HepG2 (cell line): ENCODE measurements at regions not wholly inside any gene's neighbourhood (a gene's known extent, or its start where the extent isn't known, plus 50 kb on each side); places are given as distances from the start of the nearest gene placed in this dataset.

ENCODE experiments used
- ATAC-seq: fragments of 200-7000 bp; cut with Tn5 transposase; 3 replicates; pipeline ENCODE4 v1.9.1; 2020; ENCODE audit warnings: mild to moderate bottlenecking, moderate library complexity
- BruUV-seq: library from RNA; stranded (reverse); fragments of 400-500 nt; replicated peaks from 2 replicates; lab custom pipeline; 2021; lab: Mats Ljungman, UMichigan
- CTCF ChIA-PET: fragments of 300-600 bp; formaldehyde crosslinking; extraction: SDS; loops from one replicate; lab custom pipeline; 2021; ENCODE audit warnings: low total read pairs, inconsistent platforms, low intra/inter-chr PET ratio; lab: Yijun Ruan, JAX
- POLR2A ChIA-PET: fragments of 350-600 bp; sonication (Branson Sonifier 250); formaldehyde crosslinking; loops from one replicate; lab custom pipeline; 2020; ENCODE audit warnings: antibody characterized with exemption, inconsistent platforms; lab: Yijun Ruan, JAX
- DNase-seq: peaks from one replicate; pipeline ENCODE4 v3.0.0-alpha.2; 2015; ENCODE audit warnings: low spot score
- FAIRE-seq: peaks from 3 replicates; lab custom pipeline; 2011; peaks lifted over from hg19 to GRCh38; lab: Jason Lieb, UNC
- H2AFZ ChIP-seq: one replicate; pipeline ENCODE4 v1.6.1; 2011; ENCODE audit warnings: low read length, inconsistent platforms
- H3K27ac ChIP-seq: fragments of 300-600 bp; 3 replicates; pipeline ENCODE4 v1.8.0; 2011; ENCODE audit warnings: mixed run types, mild to moderate bottlenecking, mixed read lengths, low read length, inconsistent platforms; ENCODE audit not compliant: insufficient read depth; ENCODE audit errors: extremely low read length
- H3K27me3 ChIP-seq, 2 experiments: fragments of 200-600 bp in 1 of 2; 2 replicates in 1 of 2; 3 replicates in 1 of 2; pipeline versions ENCODE4 v1.6.0 to v1.8.0; 2011; ENCODE audit warnings: low read length in 2 of 2, mild to moderate bottlenecking in 2 of 2, moderate library complexity in 2 of 2, inconsistent platforms in 1 of 2; ENCODE audit not compliant: insufficient read depth in 2 of 2, control insufficient read depth in 1 of 2
- H3K36me3 ChIP-seq, 2 experiments: fragments of 200-600 bp in 1 of 2; replicated peaks in 1 of 2; 2 replicates in 1 of 2; 3 replicates in 1 of 2; pipeline versions ENCODE4 v1.5.1 to v1.8.0; 2011; ENCODE audit warnings: low read length in 2 of 2, inconsistent platforms in 1 of 2; ENCODE audit not compliant: insufficient read depth in 2 of 2, control insufficient read depth in 1 of 2
- H3K4me1 ChIP-seq: 2 replicates; pipeline ENCODE4 v1.5.1; 2012; ENCODE audit warnings: low read length, inconsistent platforms; ENCODE audit not compliant: insufficient read depth
- H3K4me2 ChIP-seq: 2 replicates; pipeline ENCODE4 v1.6.0; 2011; ENCODE audit warnings: low read depth, low read length, inconsistent platforms
- H3K4me3 ChIP-seq, 3 experiments: fragments of 200-600 bp in 1 of 3; sonication (generic), shearing (Covaris generic) in 1 of 3; replicated peaks in 1 of 3; 2 replicates each; pipeline ENCODE4 v1.5.1; 2011 to 2016; ENCODE audit warnings: low read length in 3 of 3, inconsistent platforms in 2 of 3, low read depth in 2 of 3, mild to moderate bottlenecking in 2 of 3, control low read depth in 1 of 3, mixed read lengths in 1 of 3; ENCODE audit not compliant: insufficient read depth in 1 of 3
- H3K79me2 ChIP-seq: one replicate; pipeline ENCODE4 v1.6.1; 2011; ENCODE audit warnings: low read length, inconsistent platforms; ENCODE audit not compliant: insufficient read depth
- H3K9ac ChIP-seq: 2 replicates; pipeline ENCODE4 v1.6.0; 2011; ENCODE audit warnings: mild to moderate bottlenecking, low read depth, low read length, inconsistent platforms; ENCODE audit not compliant: insufficient read depth
- H3K9me3 ChIP-seq: 2 replicates; pipeline ENCODE4 v1.5.1; 2012; ENCODE audit warnings: mild to moderate bottlenecking, low read length
- H4K20me1 ChIP-seq: 2 replicates; pipeline ENCODE4 v1.6.0; 2011; ENCODE audit warnings: inconsistent platforms, mild to moderate bottlenecking, low read length, moderate library complexity; ENCODE audit not compliant: insufficient read depth
- FOXC1 ChIP-seq: sonication (generic); formaldehyde crosslinking; IDR thresholded peaks from 2 replicates; pipeline ENCODE4 v1.8.0; 2022; ENCODE audit warnings: mild to moderate bottlenecking, missing genetic modification reagents, borderline replicate concordance
- MEF2D ChIP-seq: sonication (generic); formaldehyde crosslinking; IDR thresholded peaks from 2 replicates; pipeline ENCODE4 v1.5.1; 2020; ENCODE audit warnings: mild to moderate bottlenecking, missing genetic modification reagents
- MXD1 ChIP-seq: sonication (generic); formaldehyde crosslinking; IDR thresholded peaks from 2 replicates; pipeline ENCODE4 v1.4.0; 2020; ENCODE audit warnings: mild to moderate bottlenecking, missing genetic modification reagents
- RARG ChIP-seq: sonication (generic); formaldehyde crosslinking; IDR thresholded peaks from 2 replicates; pipeline ENCODE4 v1.4.0; 2020; ENCODE audit warnings: low read depth, mild to moderate bottlenecking, missing genetic modification reagents
- REPIN1 ChIP-seq: sonication (generic); formaldehyde crosslinking; IDR thresholded peaks from 2 replicates; pipeline ENCODE4 v1.8.0; 2022; ENCODE audit warnings: missing genetic modification reagents, low read depth, mild to moderate bottlenecking, borderline replicate concordance
- TP53 ChIP-seq: sonication (generic); formaldehyde crosslinking; conservative IDR thresholded peaks from 2 replicates; pipeline ENCODE4 v1.4.0; 2020; ENCODE audit warnings: missing genetic modification reagents
- ZNF652 ChIP-seq: IDR thresholded peaks from 2 replicates; pipeline ENCODE4 v1.6.1; 2016; ENCODE audit warnings: low read depth, borderline replicate concordance
- ZNF713 ChIP-seq: sonication (generic); formaldehyde crosslinking; IDR thresholded peaks from 2 replicates; pipeline ENCODE4 v1.4.0; 2020; ENCODE audit warnings: mild to moderate bottlenecking, missing genetic modification reagents
- ZNF720 ChIP-seq: sonication (generic); formaldehyde crosslinking; IDR thresholded peaks from 2 replicates; pipeline ENCODE4 v1.4.0; 2020; ENCODE audit warnings: missing genetic modification reagents
- ZNF747 ChIP-seq: sonication (generic); formaldehyde crosslinking; IDR thresholded peaks from 2 replicates; pipeline ENCODE4 v1.8.1; 2023; ENCODE audit warnings: missing genetic modification reagents, mild to moderate bottlenecking, borderline replicate concordance
- ZNF75D ChIP-seq: sonication (generic); formaldehyde crosslinking; IDR thresholded peaks from 2 replicates; pipeline ENCODE4 v1.8.1; 2023; ENCODE audit warnings: missing genetic modification reagents, mild to moderate bottlenecking, borderline replicate concordance
- WGBS: methylation state at CpG from one replicate; pipeline ENCODE4 v1.1.6; 2017; ENCODE audit warnings: low lambda C conversion rate; 5-methylcytosine and 5-hydroxymethylcytosine counted together
- in situ Hi-C: cut with HindIII; loops from 2 replicates; pipeline ENCODE4 v1.10.0; 2017; ENCODE audit warnings: low pct_unique_long_range_greater_than_20kb; ENCODE audit not compliant: extremely low pct_ligation_motif_present
- intact Hi-C: fragments of 100-400 bp; cut with micrococcal nuclease; formaldehyde crosslinking; loops from one replicate; pipeline ENCODE4 v1.10.0; 2022; ENCODE audit not compliant: unreplicated experiment

DNA sequence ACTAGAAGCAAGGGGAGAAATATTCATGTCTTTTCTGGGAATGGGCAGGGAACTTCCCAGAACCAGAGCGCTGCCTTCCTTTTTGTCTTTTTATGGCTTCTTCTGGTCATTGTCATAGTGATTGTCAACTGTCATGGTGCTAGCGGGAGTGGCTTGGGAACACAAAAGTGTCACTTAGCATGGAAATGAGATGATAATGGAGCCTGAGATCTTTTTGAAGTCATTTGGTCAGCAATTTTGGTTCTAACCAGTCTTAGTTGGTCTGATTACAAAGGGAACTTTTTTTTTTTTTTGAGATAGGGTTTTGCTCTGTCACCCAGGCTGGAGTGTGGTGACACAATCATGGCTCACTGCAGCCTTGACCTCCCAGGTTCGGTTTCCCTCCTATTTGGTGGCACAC is 62.7 kb upstream of the RPH3A start:
- FAIRE-seq = no peak
- no TSS peak for BruUV-seq
- Histone ChIP-seq H3K4me1 (no peaks in the 10 kb centered on the region), H3K4me3 (no peak overlapping the region), H3K27me3 (peaks cover 0 to 4% of the 10 kb centered on the region in 2 experiments; a peak in 1 of 5 replicates), H4K20me1 (no peaks in the 10 kb centered on the region), H3K36me3 (no peaks in the 10 kb centered on the region), H3K9me3 (no peaks in the 10 kb centered on the region), H3K27ac (no peak overlapping the region), H3K79me2 (no peaks in the 10 kb centered on the region), H2AFZ (no peak overlapping the region), H3K9ac (no peak overlapping the region), H3K4me2 (no peak overlapping the region)
- in situ Hi-C loops = no loop called here
- 43% methylated on average over 3 of the region's 3 CpGs for WGBS
- TF ChIP-seq FOXC1 (no peak), MEF2D (CRISPR knock-in tag) (no peak), ZNF652 (CRISPR knock-in tag) (no peak), ZNF720 (CRISPR knock-in tag) (no peak), ZNF75D (no peak), TP53 (CRISPR knock-in tag) (no peak)
- no peak for ATAC-seq
- no peak for DNase-seq
- CTCF ChIA-PET = no interaction called here
- intact Hi-C loops = no loop called here
- POLR2A ChIA-PET = no interaction called here

DNA sequence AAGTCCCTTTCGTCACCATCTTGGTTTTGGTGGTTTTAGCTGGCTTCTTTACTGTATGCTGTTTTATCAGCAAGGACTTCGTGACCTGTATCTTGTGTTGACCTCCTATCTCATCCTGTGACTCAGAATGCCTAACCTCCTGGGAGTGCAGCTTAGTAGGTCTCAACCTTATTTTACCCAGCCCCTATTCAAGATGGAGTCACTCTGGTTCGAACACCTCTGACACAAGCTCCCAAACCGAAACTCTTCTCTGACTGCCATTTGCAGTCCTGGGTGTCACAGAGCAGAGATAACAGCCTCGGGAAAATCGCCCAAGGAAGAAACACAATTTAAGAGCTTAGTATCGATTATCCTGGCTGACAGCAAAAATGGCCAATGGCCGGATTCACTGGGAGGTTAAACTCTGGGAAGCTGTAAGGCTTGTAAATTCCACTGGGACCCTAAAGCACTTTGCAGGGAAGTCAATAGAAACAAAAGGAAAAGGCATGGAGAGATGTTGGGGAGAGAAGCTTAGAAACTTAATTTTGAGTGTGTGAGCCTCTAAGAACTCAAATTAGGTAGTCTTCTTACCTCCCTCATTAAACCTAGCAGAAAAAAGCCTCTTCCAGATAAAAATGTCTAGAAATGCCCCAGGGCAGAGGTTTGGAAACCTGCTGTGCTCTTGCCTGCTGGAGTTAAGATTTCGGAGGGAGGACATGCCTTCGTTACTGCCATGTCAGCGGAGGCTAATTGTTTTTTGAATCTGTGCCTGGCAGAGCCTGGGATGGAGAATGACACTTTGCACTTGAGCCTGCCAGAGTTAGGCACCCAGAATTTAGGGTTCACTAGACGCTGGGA is 56.5 kb upstream of the RPH3A start:
- Histone ChIP-seq H3K27me3 (no peaks in the 10 kb centered on the region; a peak in 1 of 5 replicates), H2AFZ (no peak overlapping the region), H3K9me3 (no peaks in the 10 kb centered on the region)
- 11% methylated on average over 11 of the region's 12 CpGs for WGBS
- TF ChIP-seq MXD1 (CRISPR knock-in tag) = no peak
- no peak for TF ChIP-seq ZNF747
- TF ChIP-seq REPIN1 (CRISPR knock-in tag) = no peak
- TF ChIP-seq ZNF713 = no peak
- TF ChIP-seq RARG (CRISPR knock-in tag) = no peak
- TF ChIP-seq, all 625 proteins: peak for 0
- no peak for ATAC-seq
- ChIA-PET CTCF (no interaction called here), POLR2A (no interaction called here)
- BruUV-seq = no TSS peak
- in situ Hi-C loops = no loop called here
- no peak for FAIRE-seq
- Histone ChIP-seq H4K20me1 (no peaks in the 10 kb centered on the region; the same call in 1 of the 2 replicates), H3K9ac (no peak overlapping the region), H3K4me2 (no peak overlapping the region), H3K4me3 (no peak overlapping the region), H3K27ac (no peak overlapping the region), H3K4me1 (no peaks in the 10 kb centered on the region), H3K36me3 (no peaks in the 10 kb centered on the region), H3K79me2 (no peaks in the 10 kb centered on the region)
- intact Hi-C loops = no loop called here
- DNase-seq = no peak
